Peyer's patch (tissue), 4 donors: ENCODE measurements at regions not wholly inside any gene's neighbourhood (a gene's known extent, or its start where the extent isn't known, plus 50 kb on each side); places are given as distances from the start of the nearest gene placed in this dataset.
"Not testable (repeated sequence)": the region's sequence is repeated elsewhere in the genome, so short reads cannot be mapped to it uniquely, and the experiment has no call there.

Experiments used
- DNase-seq, 3 donors: peaks; one replicate each; pipeline ENCODE4 v3.0.0-alpha.2; 2017 to 2019
- H3K27ac ChIP-seq, 4 donors: fragments of 200-600 bp; sonication (generic); one replicate each; pipeline ENCODE4 v1.5.1; 2016 to 2019
- H3K27me3 ChIP-seq, 2 donors: fragments of 200-600 bp; sonication (generic); one replicate each; pipeline ENCODE4 v1.5.1; 2019
- H3K36me3 ChIP-seq, 3 donors: fragments of 200-600 bp; sonication (generic); one replicate each; pipeline ENCODE4 v1.5.1; 2016 to 2019
- H3K4me1 ChIP-seq, 4 donors: fragments of 200-600 bp; sonication (generic); one replicate each; pipeline ENCODE4 v1.5.1; 2016 to 2019
- H3K4me3 ChIP-seq, 4 donors: fragments of 200-600 bp; sonication (generic); 1 replicate in 3 of 4; 2 replicates in 1 of 4; pipeline ENCODE4 v1.5.1; 2016 to 2019; ENCODE audit warnings: mild to moderate bottlenecking in 1 of 4
- H3K9me3 ChIP-seq, 4 donors: fragments of 200-600 bp; sonication (generic); one replicate each; pipeline ENCODE4 v1.5.1; 2016 to 2019; ENCODE audit warnings: mild to moderate bottlenecking in 1 of 4
- CTCF ChIP-seq, 6 experiments: fragments of 450-650 bp in 4 of 6; fragments of 200-600 bp in 2 of 6; sonication (generic) in 1 of 6; IDR thresholded peaks; one replicate each; pipeline ENCODE4 v1.5.1; 2017 to 2019; ENCODE audit warnings: antibody characterized with exemption in 6 of 6, mild to moderate bottlenecking in 3 of 6, moderate library complexity in 1 of 6
- POLR2A ChIP-seq, 2 donors: fragments of 450-650 bp; IDR thresholded peaks; one replicate each; pipeline ENCODE4 v1.5.1; 2017; ENCODE audit warnings: antibody characterized with exemption in 2 of 2, mild to moderate bottlenecking in 2 of 2, moderate library complexity in 2 of 2

GRCh38 chr9:65403721-65404120, 118.7 kb upstream of the FOXD4L5 start:
- TF ChIP-seq CTCF (IDR thresholded peaks at IDR 0.05): no peak
- TF ChIP-seq POLR2A (IDR thresholded peaks at IDR 0.05): no peak
- Histone ChIP-seq H3K4me3 (no peak overlapping the region), H3K27me3 (no peaks in the 10 kb centered on the region), H3K27ac (no peak overlapping the region), H3K4me1 (no peaks in the 10 kb centered on the region), H3K9me3 (no peaks in the 10 kb centered on the region), H3K36me3 (no peaks in the 10 kb centered on the region)
- DNase-seq: peak in 1 of 3 donors; percentile 40

GRCh38 chr9:65403072-65403471, 118.1 kb upstream of the FOXD4L5 start:
- not testable (repeated sequence) for H3K27me3 ChIP-seq, H3K9me3 ChIP-seq, H3K27ac ChIP-seq, H3K4me1 ChIP-seq, H3K36me3 ChIP-seq, H3K4me3 ChIP-seq
- peak in 1 of 3 donors; percentile 29 for DNase-seq

- H3K36me3 ChIP-seq, H3K27me3 ChIP-seq, H3K4me3 ChIP-seq, H3K4me1 ChIP-seq, H3K9me3 ChIP-seq, H3K27ac ChIP-seq: not testable (repeated sequence)
- DNase-seq: peak in 1 of 3 donors; percentile 39
Measured at GRCh38 chr9:65402206-65402870, 117.3 kb upstream of the FOXD4L5 start.

GRCh38 chr9:65401456-65402045, 116.5 kb upstream of the FOXD4L5 start:
- not testable (repeated sequence) for H3K36me3 ChIP-seq, H3K4me1 ChIP-seq, H3K27ac ChIP-seq, H3K27me3 ChIP-seq, H3K4me3 ChIP-seq, H3K9me3 ChIP-seq
- peak in 1 of 3 donors; percentile 28 for DNase-seq

- Histone ChIP-seq H3K27me3 (no peaks in the 10 kb centered on the region), H3K4me3 (no peak overlapping the region), H3K9me3 (no peaks in the 10 kb centered on the region), H3K27ac (no peak overlapping the region), H3K4me1 (no peaks in the 10 kb centered on the region), H3K36me3 (no peaks in the 10 kb centered on the region)
- TF ChIP-seq POLR2A (IDR thresholded peaks at IDR 0.05) (no peak), CTCF (IDR thresholded peaks at IDR 0.05) (no peak)
- DNase-seq: peak in 1 of 3 donors; percentile 32
Measured at GRCh38 chr9:65400886-65401285, 115.9 kb upstream of the FOXD4L5 start.

GRCh38 chr9:65397763-65398719, 113.0 kb upstream of the FOXD4L5 start:
- not testable (repeated sequence) for H3K27ac ChIP-seq, H3K4me3 ChIP-seq, H3K4me1 ChIP-seq, DNase-seq, H3K27me3 ChIP-seq, H3K9me3 ChIP-seq, H3K36me3 ChIP-seq

- DNase-seq, H3K27ac ChIP-seq, H3K9me3 ChIP-seq: not testable (repeated sequence)
Measured at GRCh38 chr9:65397226-65397625, 112.2 kb upstream of the FOXD4L5 start.

GRCh38 chr9:65396601-65397000, 111.6 kb upstream of the FOXD4L5 start:
- H3K36me3 ChIP-seq, DNase-seq, H3K9me3 ChIP-seq, H3K4me3 ChIP-seq, H3K27me3 ChIP-seq, H3K4me1 ChIP-seq, H3K27ac ChIP-seq: not testable (repeated sequence)

More at GRCh38 chr9:65397226-65397625, 112.2 kb upstream of the FOXD4L5 start:
- not testable (repeated sequence) for H3K4me1 ChIP-seq, H3K27me3 ChIP-seq, H3K36me3 ChIP-seq, H3K4me3 ChIP-seq

GRCh38 chr9:65395789-65396188, 110.8 kb upstream of the FOXD4L5 start:
- DNase-seq, H3K27ac ChIP-seq, H3K9me3 ChIP-seq, H3K4me3 ChIP-seq, H3K27me3 ChIP-seq, H3K36me3 ChIP-seq, H3K4me1 ChIP-seq: not testable (repeated sequence)

- not testable (repeated sequence) for DNase-seq, H3K27me3 ChIP-seq, H3K9me3 ChIP-seq, H3K27ac ChIP-seq, H3K4me1 ChIP-seq, H3K4me3 ChIP-seq, H3K36me3 ChIP-seq
Measured at GRCh38 chr9:65395121-65395520, 110.1 kb upstream of the FOXD4L5 start.

- not testable (repeated sequence) for H3K4me1 ChIP-seq, DNase-seq, H3K9me3 ChIP-seq, H3K4me3 ChIP-seq, H3K27me3 ChIP-seq, H3K27ac ChIP-seq, H3K36me3 ChIP-seq
Measured at GRCh38 chr9:65393111-65393810, 108.3 kb upstream of the FOXD4L5 start.

- not testable (repeated sequence) for H3K4me3 ChIP-seq, H3K27me3 ChIP-seq, H3K4me1 ChIP-seq, H3K9me3 ChIP-seq, H3K36me3 ChIP-seq, H3K27ac ChIP-seq
- peak in 1 of 3 donors; percentile 12 for DNase-seq
Measured at GRCh38 chr9:65392611-65393010, 107.6 kb upstream of the FOXD4L5 start.
